Hepatocyte (in vitro differentiated cells): ENCODE measurements at regions not wholly inside any gene's neighbourhood (a gene's known extent, or its start where the extent isn't known, plus 50 kb on each side); places are given as distances from the start of the nearest gene placed in this dataset.

Experiments used
- DNase-seq: peaks from one replicate; pipeline ENCODE4 v3.0.0-alpha.2; 2016; ENCODE audit warnings: low spot score
- H2AFZ ChIP-seq: fragments of 200-600 bp; sonication (generic); 2 replicates; pipeline ENCODE4 v1.6.0; 2016; ENCODE audit warnings: antibody characterized with exemption, mild to moderate bottlenecking
- H3K27ac ChIP-seq: fragments of 200-600 bp; sonication (generic); 2 replicates; pipeline ENCODE4 v1.5.1; 2016; ENCODE audit warnings: mild to moderate bottlenecking
- H3K27me3 ChIP-seq: fragments of 200-600 bp; sonication (generic); 2 replicates; pipeline ENCODE4 v1.6.1; 2016
- H3K36me3 ChIP-seq: fragments of 200-600 bp; sonication (generic); replicated peaks from 2 replicates; pipeline ENCODE4 v1.5.1; 2016; ENCODE audit warnings: low read depth; ENCODE audit not compliant: insufficient read depth
- H3K4me1 ChIP-seq: fragments of 200-600 bp; sonication (generic); 2 replicates; pipeline ENCODE4 v1.5.1; 2016; ENCODE audit warnings: mild to moderate bottlenecking, moderate library complexity; ENCODE audit not compliant: insufficient read depth
- H3K4me2 ChIP-seq: fragments of 200-600 bp; sonication (generic); 2 replicates; pipeline ENCODE4 v1.6.0; 2016
- H3K4me3 ChIP-seq: fragments of 200-600 bp; sonication (generic); 2 replicates; pipeline ENCODE4 v1.5.1; 2016; ENCODE audit warnings: mild to moderate bottlenecking
- H3K79me2 ChIP-seq: fragments of 200-600 bp; sonication (generic); 2 replicates; pipeline ENCODE4 v1.6.0; 2017; ENCODE audit warnings: mild to moderate bottlenecking
- H3K9me2 ChIP-seq: fragments of 200-600 bp; sonication (generic); replicated peaks from 2 replicates; pipeline ENCODE4 v1.6.0; 2017; ENCODE audit warnings: mild to moderate bottlenecking; ENCODE audit not compliant: insufficient read depth
- H3K9me3 ChIP-seq: fragments of 200-600 bp; sonication (generic); 2 replicates; pipeline ENCODE4 v1.5.1; 2016; ENCODE audit warnings: low read depth, mild to moderate bottlenecking
- H4K20me1 ChIP-seq: fragments of 200-600 bp; sonication (generic); 2 replicates; pipeline ENCODE4 v1.6.0; 2016; ENCODE audit warnings: mild to moderate bottlenecking; ENCODE audit not compliant: insufficient read depth, poor library complexity, severe bottlenecking
- EZH2 ChIP-seq: fragments of 200-600 bp; sonication (generic); IDR thresholded peaks from 2 replicates; pipeline ENCODE4 v1.6.1; 2016; ENCODE audit warnings: antibody characterized with exemption, mild to moderate bottlenecking, borderline replicate concordance
- EZH2phosphoT487 ChIP-seq: fragments of 200-600 bp; sonication (generic); IDR thresholded peaks from one replicate; pipeline ENCODE4 v1.6.1; 2018; ENCODE audit warnings: antibody characterized with exemption, mild to moderate bottlenecking, low read depth, moderate library complexity; ENCODE audit not compliant: unreplicated experiment, severe bottlenecking
- WGBS: methylation state at CpG from one replicate; pipeline ENCODE4 v1.1.6; 2016; ENCODE audit warnings: low lambda C conversion rate; ENCODE audit errors: missing lambda C conversion rate; 5-methylcytosine and 5-hydroxymethylcytosine counted together
- TF ChIP-seq, protein P1 (sequence below): fragments of 200-600 bp; sonication (generic); IDR thresholded peaks from 2 replicates; pipeline ENCODE4 v1.5.1; 2016; ENCODE audit warnings: antibody characterized with exemption, mild to moderate bottlenecking; ENCODE audit not compliant: poor library complexity

DNA sequence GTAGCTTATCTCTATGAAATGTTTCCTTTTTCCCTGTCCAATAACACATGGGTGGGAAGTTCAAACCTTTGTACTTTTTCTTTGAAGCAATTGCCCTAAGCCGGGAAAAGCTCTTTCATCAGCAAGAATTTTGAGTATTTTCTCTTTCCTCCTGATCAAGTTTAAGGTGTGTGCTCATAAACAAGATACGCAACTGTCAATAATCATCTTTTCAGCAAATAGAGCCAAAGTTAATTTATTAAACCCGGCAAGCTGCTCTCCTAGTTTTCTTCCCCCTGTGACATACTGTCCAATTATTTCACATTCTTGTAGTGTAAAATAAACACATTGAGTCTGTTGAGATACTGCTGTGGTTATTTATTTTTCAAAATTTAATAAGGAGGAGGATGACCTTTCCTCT is 194.4 kb downstream of the EDN1 start:
- no peaks in the 10 kb centered on the region for H3K9me2 ChIP-seq
- H2AFZ ChIP-seq = no peak overlapping the region
- TF ChIP-seq EZH2 = no peak
- TF ChIP-seq, protein P1, sequence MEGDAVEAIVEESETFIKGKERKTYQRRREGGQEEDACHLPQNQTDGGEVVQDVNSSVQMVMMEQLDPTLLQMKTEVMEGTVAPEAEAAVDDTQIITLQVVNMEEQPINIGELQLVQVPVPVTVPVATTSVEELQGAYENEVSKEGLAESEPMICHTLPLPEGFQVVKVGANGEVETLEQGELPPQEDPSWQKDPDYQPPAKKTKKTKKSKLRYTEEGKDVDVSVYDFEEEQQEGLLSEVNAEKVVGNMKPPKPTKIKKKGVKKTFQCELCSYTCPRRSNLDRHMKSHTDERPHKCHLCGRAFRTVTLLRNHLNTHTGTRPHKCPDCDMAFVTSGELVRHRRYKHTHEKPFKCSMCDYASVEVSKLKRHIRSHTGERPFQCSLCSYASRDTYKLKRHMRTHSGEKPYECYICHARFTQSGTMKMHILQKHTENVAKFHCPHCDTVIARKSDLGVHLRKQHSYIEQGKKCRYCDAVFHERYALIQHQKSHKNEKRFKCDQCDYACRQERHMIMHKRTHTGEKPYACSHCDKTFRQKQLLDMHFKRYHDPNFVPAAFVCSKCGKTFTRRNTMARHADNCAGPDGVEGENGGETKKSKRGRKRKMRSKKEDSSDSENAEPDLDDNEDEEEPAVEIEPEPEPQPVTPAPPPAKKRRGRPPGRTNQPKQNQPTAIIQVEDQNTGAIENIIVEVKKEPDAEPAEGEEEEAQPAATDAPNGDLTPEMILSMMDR = no peak
- TF ChIP-seq EZH2phosphoT487 = no peak
- no peaks in the 10 kb centered on the region for H4K20me1 ChIP-seq
- no peaks in the 10 kb centered on the region for H3K79me2 ChIP-seq
- no peaks in the 10 kb centered on the region for H3K27me3 ChIP-seq
- no peak overlapping the region for H3K27ac ChIP-seq
- H3K4me3 ChIP-seq = no peak overlapping the region
- H3K4me1 ChIP-seq = no peaks in the 10 kb centered on the region
- DNase-seq = no peak
- 69% methylated on average over 3 of the region's 3 CpGs for WGBS
- H3K4me2 ChIP-seq = no peak overlapping the region
- no peaks in the 10 kb centered on the region for H3K9me3 ChIP-seq
- no peaks in the 10 kb centered on the region for H3K36me3 ChIP-seq

DNA sequence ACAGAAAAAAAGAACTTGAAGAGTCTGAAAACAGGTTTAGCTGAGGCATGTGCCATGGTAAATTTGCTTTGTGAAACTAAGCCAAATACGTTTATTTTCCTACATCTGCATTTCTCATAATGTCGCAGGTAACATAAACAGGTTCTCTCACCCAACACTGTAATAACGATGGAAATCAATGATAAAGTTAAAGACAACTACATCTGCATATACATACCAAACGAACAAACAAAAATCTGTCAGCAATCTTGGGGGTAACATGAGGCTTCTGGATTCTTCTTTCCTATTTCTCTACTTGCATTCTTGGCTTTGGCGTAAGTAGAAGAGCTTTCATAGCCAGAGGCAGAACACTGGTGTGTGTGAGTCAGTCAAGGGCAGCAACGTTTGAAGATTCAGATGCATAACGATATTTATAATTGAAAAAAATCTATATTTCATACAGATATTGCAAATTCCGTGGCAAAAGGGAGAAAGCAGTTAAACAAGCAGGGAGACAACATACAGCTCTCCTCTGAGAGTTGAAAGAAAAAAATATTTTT is 195.1 kb downstream of the EDN1 start:
- TF ChIP-seq EZH2phosphoT487 = no peak
- no peak for TF ChIP-seq EZH2
- TF ChIP-seq, protein P1 = no peak
- Histone ChIP-seq H2AFZ (no peak overlapping the region), H3K79me2 (no peaks in the 10 kb centered on the region), H3K9me3 (no peaks in the 10 kb centered on the region), H3K4me3 (no peak overlapping the region), H4K20me1 (no peaks in the 10 kb centered on the region), H3K4me1 (no peaks in the 10 kb centered on the region), H3K36me3 (no peaks in the 10 kb centered on the region), H3K4me2 (no peak overlapping the region), H3K9me2 (no peaks in the 10 kb centered on the region), H3K27me3 (no peaks in the 10 kb centered on the region), H3K27ac (no peak overlapping the region)
- WGBS = 84% methylated on average over 8 of the region's 8 CpGs
- no peak for DNase-seq

DNA sequence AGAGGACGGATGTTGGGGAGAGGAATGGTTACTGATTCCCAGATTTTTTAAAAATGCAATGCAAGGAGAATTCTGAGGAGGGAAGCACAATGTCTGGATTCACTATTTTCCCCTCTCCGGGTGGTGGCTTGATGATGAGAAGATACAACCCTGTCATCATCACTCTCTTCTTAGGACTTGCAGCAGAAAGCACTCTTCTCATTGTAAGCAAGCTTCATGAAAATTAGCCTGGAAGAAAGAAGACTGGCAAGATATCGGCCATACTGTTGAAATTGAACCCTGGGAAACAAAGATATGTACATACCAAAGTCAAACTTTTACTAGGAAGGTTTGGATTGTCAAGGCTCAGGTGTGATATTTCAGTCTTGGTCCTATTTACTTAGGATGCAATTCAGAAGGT is 195.7 kb downstream of the EDN1 start:
- Histone ChIP-seq H3K4me1 (no peaks in the 10 kb centered on the region), H3K27ac (no peak overlapping the region), H3K36me3 (no peaks in the 10 kb centered on the region), H3K9me2 (no peaks in the 10 kb centered on the region), H3K4me2 (no peak overlapping the region), H4K20me1 (no peaks in the 10 kb centered on the region), H3K27me3 (no peaks in the 10 kb centered on the region), H2AFZ (no peak overlapping the region), H3K9me3 (no peaks in the 10 kb centered on the region), H3K4me3 (no peak overlapping the region), H3K79me2 (no peaks in the 10 kb centered on the region)
- WGBS = 84% methylated on average over 3 of the region's 3 CpGs
- no peak for DNase-seq
- TF ChIP-seq EZH2 = no peak
- TF ChIP-seq EZH2phosphoT487 = no peak
- TF ChIP-seq, protein P1 = no peak
